H9 (cell line): ENCODE measurements at regions not wholly inside any gene's neighbourhood (a gene's known extent, or its start where the extent isn't known, plus 50 kb on each side); places are given as distances from the start of the nearest gene placed in this dataset.

Source experiments
- DNase-seq: peaks from one replicate; pipeline ENCODE4 v3.0.0-alpha.2; 2017
- H2AFZ ChIP-seq: one replicate; pipeline ENCODE4 v1.6.1; 2013; ENCODE audit warnings: mild to moderate bottlenecking, low read length, control low read depth, moderate library complexity
- H2AK5ac ChIP-seq: 2 replicates; pipeline ENCODE4 v1.6.1; 2013; ENCODE audit warnings: low read length, control low read depth, mixed read lengths; ENCODE audit not compliant: insufficient read length
- H2BK120ac ChIP-seq: one replicate; pipeline ENCODE4 v1.6.1; 2013; ENCODE audit warnings: low read depth, mild to moderate bottlenecking, low read length, control low read depth, inconsistent platforms; ENCODE audit not compliant: poor library complexity, severe bottlenecking
- H2BK12ac ChIP-seq: 2 replicates; pipeline ENCODE4 v1.6.1; 2013; ENCODE audit warnings: low read length, control low read depth, mixed read lengths, low read depth; ENCODE audit not compliant: insufficient read length
- H2BK15ac ChIP-seq: 2 replicates; pipeline ENCODE4 v1.6.1; 2013; ENCODE audit warnings: low read depth, low read length, control low read depth
- H2BK20ac ChIP-seq: one replicate; pipeline ENCODE4 v1.6.1; 2013; ENCODE audit warnings: low read depth, mild to moderate bottlenecking, low read length, control low read depth, inconsistent platforms; ENCODE audit not compliant: poor library complexity, severe bottlenecking
- H2BK5ac ChIP-seq: 2 replicates; pipeline ENCODE4 v1.6.1; 2013; ENCODE audit warnings: low read length, control low read depth, mixed read lengths; ENCODE audit not compliant: insufficient read length
- H3K14ac ChIP-seq: 2 replicates; pipeline ENCODE4 v1.6.1; 2013; ENCODE audit warnings: low read length, control low read depth; ENCODE audit not compliant: insufficient read depth
- H3K18ac ChIP-seq: 2 replicates; pipeline ENCODE4 v1.6.1; 2013; ENCODE audit warnings: low read depth, mild to moderate bottlenecking, mixed read lengths, low read length, control low read depth; ENCODE audit not compliant: insufficient read length
- H3K23ac ChIP-seq: 2 replicates; pipeline ENCODE4 v1.6.1; 2013; ENCODE audit warnings: low read length, control low read depth, mixed read lengths, low read depth; ENCODE audit not compliant: insufficient read length
- H3K23me2 ChIP-seq: 2 replicates; pipeline ENCODE4 v1.6.1; 2013; ENCODE audit warnings: low read depth, mild to moderate bottlenecking, mixed read lengths, low read length, control low read depth; ENCODE audit not compliant: insufficient read length, poor library complexity, severe bottlenecking
- H3K27ac ChIP-seq: 2 replicates; pipeline ENCODE4 v1.5.1; 2013; ENCODE audit warnings: low read length, control low read depth, mixed read lengths, low read depth; ENCODE audit not compliant: insufficient read length
- H3K27me3 ChIP-seq: 2 replicates; pipeline ENCODE4 v1.6.1; 2013; ENCODE audit warnings: low read length, control low read depth, inconsistent platforms; ENCODE audit not compliant: insufficient read depth
- H3K4ac ChIP-seq: 2 replicates; pipeline ENCODE4 v1.6.1; 2013; ENCODE audit warnings: low read depth, mild to moderate bottlenecking, control low read depth, inconsistent platforms, low read length, moderate library complexity
- H3K4me1 ChIP-seq: 2 replicates; pipeline ENCODE4 v1.6.1; 2013; ENCODE audit warnings: low read length, control low read depth, inconsistent platforms; ENCODE audit not compliant: insufficient read depth
- H3K4me2 ChIP-seq: 2 replicates; pipeline ENCODE4 v1.6.1; 2013; ENCODE audit warnings: low read length, control low read depth, mixed read lengths; ENCODE audit not compliant: insufficient read length, insufficient read depth
- H3K56ac ChIP-seq: 2 replicates; pipeline ENCODE4 v1.6.1; 2013; ENCODE audit warnings: low read depth, mild to moderate bottlenecking, mixed read lengths, low read length, control low read depth; ENCODE audit not compliant: insufficient read length
- H3K79me1 ChIP-seq: 2 replicates; pipeline ENCODE4 v1.6.1; 2013; ENCODE audit warnings: low read depth, mild to moderate bottlenecking, moderate library complexity, low read length, control low read depth, inconsistent platforms; ENCODE audit not compliant: insufficient read depth, poor library complexity, severe bottlenecking
- H3K79me2 ChIP-seq: 2 replicates; pipeline ENCODE4 v1.6.1; 2013; ENCODE audit warnings: low read length, control low read depth, inconsistent platforms; ENCODE audit not compliant: insufficient read depth
- H3K9ac ChIP-seq: 2 replicates; pipeline ENCODE4 v1.6.1; 2013; ENCODE audit warnings: low read length, control low read depth, mixed read lengths; ENCODE audit not compliant: insufficient read length; ENCODE audit errors: extremely low read depth
- H3K9me3 ChIP-seq: one replicate; pipeline ENCODE4 v1.6.1; 2013; ENCODE audit warnings: low read depth, low read length, inconsistent platforms; ENCODE audit not compliant: control insufficient read depth
- H3T11ph ChIP-seq: one replicate; pipeline ENCODE4 v1.6.1; 2013; ENCODE audit warnings: mild to moderate bottlenecking, low read length, control low read depth, inconsistent platforms
- H4K20me1 ChIP-seq: one replicate; pipeline ENCODE4 v1.6.1; 2013; ENCODE audit not compliant: control insufficient read depth, insufficient read length, insufficient read depth
- H4K5ac ChIP-seq: 2 replicates; pipeline ENCODE4 v1.6.1; 2013; ENCODE audit warnings: low read depth, mild to moderate bottlenecking, mixed read lengths, low read length, control low read depth; ENCODE audit not compliant: insufficient read length
- H4K8ac ChIP-seq: replicated peaks from 2 replicates; pipeline ENCODE4 v1.6.1; 2013; ENCODE audit warnings: low read length, control low read depth, mixed read lengths, low read depth; ENCODE audit not compliant: insufficient read length
- H4K91ac ChIP-seq: 2 replicates; pipeline ENCODE4 v1.6.1; 2013; ENCODE audit warnings: low read depth, mild to moderate bottlenecking, moderate library complexity, mixed read lengths, low read length, control low read depth; ENCODE audit not compliant: insufficient read length
- H3K27ac Mint-ChIP-seq, 3 experiments: 2 replicates in 2 of 3; 3 replicates in 1 of 3; pipeline ENCODE4 v1.8.0; 2020 to 2021; ENCODE audit warnings: mixed read lengths in 3 of 3, mild to moderate bottlenecking in 1 of 3, moderate library complexity in 1 of 3
- H3K27me3 Mint-ChIP-seq: 2 replicates; pipeline ENCODE4 v1.8.0; 2021; ENCODE audit warnings: low read depth, mild to moderate bottlenecking, moderate library complexity, mixed read lengths
- H3K36me3 Mint-ChIP-seq, 3 experiments: 2 replicates in 2 of 3; 3 replicates in 1 of 3; pipeline ENCODE4 v1.8.0; 2020 to 2021; ENCODE audit warnings: low read depth in 3 of 3, mixed read lengths in 3 of 3; ENCODE audit not compliant: insufficient read depth in 1 of 3
- H3K4me1 Mint-ChIP-seq, 2 experiments: 2 replicates each; pipeline ENCODE4 v1.8.0; 2020; ENCODE audit warnings: mixed read lengths in 2 of 2
- H3K4me3 Mint-ChIP-seq, 2 experiments: 2 replicates in 1 of 2; 3 replicates in 1 of 2; pipeline ENCODE4 v1.8.0; 2020 to 2021; ENCODE audit warnings: mild to moderate bottlenecking in 2 of 2, mixed read lengths in 2 of 2, moderate library complexity in 1 of 2
- H3K9me3 Mint-ChIP-seq, 2 experiments: 2 replicates in 1 of 2; 3 replicates in 1 of 2; pipeline ENCODE4 v1.8.0; 2020; ENCODE audit warnings: mild to moderate bottlenecking in 2 of 2, mixed read lengths in 2 of 2, moderate library complexity in 1 of 2
- WGBS: extraction: QIAGEN DNeasy Blood & Tissue Kit; methylation state at CpG from one replicate; pipeline ENCODE4 v1.1.7; 2013; ENCODE audit warnings: missing lambda C conversion rate, low lambda C conversion rate, mixed read lengths; ENCODE audit not compliant: insufficient read length; ENCODE audit errors: extremely low coverage; 5-methylcytosine and 5-hydroxymethylcytosine counted together
- TF ChIP-seq, protein P1 (sequence below): fragments of 200-600 bp; sonication (generic); conservative IDR thresholded peaks from 3 replicates; pipeline ENCODE4 v1.8.0; 2021; ENCODE audit warnings: antibody characterized with exemption, mild to moderate bottlenecking

DNA sequence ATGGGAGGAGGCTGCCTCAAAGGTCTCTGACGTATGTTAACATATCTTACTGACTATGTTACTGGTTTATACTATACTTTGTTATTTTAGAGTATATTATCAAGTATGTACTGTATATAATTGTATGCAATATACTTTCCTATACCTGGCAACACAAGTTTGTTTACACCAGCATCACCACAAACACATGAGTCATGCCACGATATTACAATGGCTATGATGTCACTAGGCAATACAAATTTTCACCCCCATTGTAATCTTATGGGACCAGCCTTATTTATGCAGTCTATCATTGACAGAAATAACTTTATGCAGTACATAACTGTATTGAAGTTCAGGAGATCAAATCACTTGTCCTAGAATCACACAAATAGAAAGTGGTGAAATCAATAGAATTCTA, 329.9 kb upstream of the SLC7A11 start:
- Histone ChIP-seq H2AFZ (no peak overlapping the region), H3K23me2 (no peaks in the 10 kb centered on the region), H4K91ac (no peak overlapping the region), H2BK12ac (no peak overlapping the region), H3K79me1 (no peaks in the 10 kb centered on the region), H3K56ac (no peak overlapping the region), H2AK5ac (no peak overlapping the region), H3K27ac (no peak overlapping the region), H3K9ac (no peak overlapping the region), H2BK120ac (no peak overlapping the region), H3K18ac (no peak overlapping the region), H3K4ac (no peak overlapping the region), H3K4me1 (no peaks in the 10 kb centered on the region), H3K4me2 (no peak overlapping the region), H2BK20ac (no peak overlapping the region), H3K27me3 (no peaks in the 10 kb centered on the region), H2BK5ac (no peak overlapping the region), H4K20me1 (no peaks in the 10 kb centered on the region), H3K23ac (no peak overlapping the region), H3K9me3 (no peaks in the 10 kb centered on the region), H4K8ac (no peak overlapping the region), H3K14ac (no peak overlapping the region), H4K5ac (no peak overlapping the region), H3T11ph (no peak overlapping the region), H3K79me2 (no peaks in the 10 kb centered on the region), H2BK15ac (no peak overlapping the region)
- Mint-ChIP-seq H3K36me3 (no peaks in the 10 kb centered on the region), H3K27ac (no peak overlapping the region), H3K27me3 (no peaks in the 10 kb centered on the region), H3K9me3 (peaks cover 0 to 2% of the 10 kb centered on the region in 2 experiments; a peak in 1 of 5 replicates), H3K4me3 (no peak overlapping the region), H3K4me1 (peaks cover 4 to 6% of the 10 kb centered on the region in 2 experiments; a peak in 3 of 4 replicates)
- no peak for DNase-seq
- TF ChIP-seq, protein P1, sequence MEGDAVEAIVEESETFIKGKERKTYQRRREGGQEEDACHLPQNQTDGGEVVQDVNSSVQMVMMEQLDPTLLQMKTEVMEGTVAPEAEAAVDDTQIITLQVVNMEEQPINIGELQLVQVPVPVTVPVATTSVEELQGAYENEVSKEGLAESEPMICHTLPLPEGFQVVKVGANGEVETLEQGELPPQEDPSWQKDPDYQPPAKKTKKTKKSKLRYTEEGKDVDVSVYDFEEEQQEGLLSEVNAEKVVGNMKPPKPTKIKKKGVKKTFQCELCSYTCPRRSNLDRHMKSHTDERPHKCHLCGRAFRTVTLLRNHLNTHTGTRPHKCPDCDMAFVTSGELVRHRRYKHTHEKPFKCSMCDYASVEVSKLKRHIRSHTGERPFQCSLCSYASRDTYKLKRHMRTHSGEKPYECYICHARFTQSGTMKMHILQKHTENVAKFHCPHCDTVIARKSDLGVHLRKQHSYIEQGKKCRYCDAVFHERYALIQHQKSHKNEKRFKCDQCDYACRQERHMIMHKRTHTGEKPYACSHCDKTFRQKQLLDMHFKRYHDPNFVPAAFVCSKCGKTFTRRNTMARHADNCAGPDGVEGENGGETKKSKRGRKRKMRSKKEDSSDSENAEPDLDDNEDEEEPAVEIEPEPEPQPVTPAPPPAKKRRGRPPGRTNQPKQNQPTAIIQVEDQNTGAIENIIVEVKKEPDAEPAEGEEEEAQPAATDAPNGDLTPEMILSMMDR, result no peak
- no CpG with 5 or more reads among the region's 2 CpGs for WGBS
